Fibroblast of skin of right quadriceps (primary cell): ENCODE measurements at regions not wholly inside any gene's neighbourhood (a gene's known extent, or its start where the extent isn't known, plus 50 kb on each side); places are given as distances from the start of the nearest gene placed in this dataset.
"Not testable (repeated sequence)": the region's sequence is repeated elsewhere in the genome, so short reads cannot be mapped to it uniquely, and the experiment has no call there.

ENCODE experiments used
- DNase-seq: peaks from one replicate; pipeline ENCODE4 v3.0.0-alpha.2; 2013

DNA sequence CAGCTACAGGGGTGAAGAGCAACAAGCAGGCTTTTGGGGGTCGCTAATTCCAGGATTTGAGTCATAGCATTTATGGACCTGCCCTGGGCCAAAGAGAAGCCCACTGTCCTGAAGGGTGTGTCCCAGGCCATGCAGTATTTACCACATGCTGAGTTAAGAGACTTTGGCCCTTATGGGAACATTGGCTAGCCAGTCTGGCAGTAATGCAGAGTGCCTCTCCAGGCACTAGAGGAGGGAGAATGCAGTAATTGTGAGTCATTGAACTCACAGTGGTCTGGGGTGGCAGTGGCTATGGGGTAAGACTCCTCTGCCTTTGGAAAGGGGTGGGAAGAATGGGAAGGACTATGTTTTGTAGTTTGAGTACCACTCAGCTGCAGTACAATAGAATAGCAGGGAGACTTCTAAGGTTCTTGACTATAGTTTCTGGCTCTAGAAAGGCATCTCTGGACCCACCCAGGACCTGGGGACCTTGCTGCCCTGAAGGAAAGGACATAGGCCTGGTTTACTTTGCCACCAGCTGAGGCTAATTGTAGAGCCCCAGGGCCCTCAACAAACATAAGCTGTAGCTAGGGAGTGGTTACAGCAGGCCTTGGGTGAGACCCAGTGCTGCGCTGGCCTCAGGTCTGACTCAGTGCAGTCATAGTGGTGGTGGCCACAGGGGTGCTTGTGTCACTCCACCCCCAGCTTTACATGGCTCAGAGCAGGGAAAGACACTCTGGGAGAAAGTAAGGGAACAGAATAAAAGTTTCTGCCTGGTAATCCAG lies 520.9 kb downstream of the HTR1B start:
- no peak for DNase-seq

DNA sequence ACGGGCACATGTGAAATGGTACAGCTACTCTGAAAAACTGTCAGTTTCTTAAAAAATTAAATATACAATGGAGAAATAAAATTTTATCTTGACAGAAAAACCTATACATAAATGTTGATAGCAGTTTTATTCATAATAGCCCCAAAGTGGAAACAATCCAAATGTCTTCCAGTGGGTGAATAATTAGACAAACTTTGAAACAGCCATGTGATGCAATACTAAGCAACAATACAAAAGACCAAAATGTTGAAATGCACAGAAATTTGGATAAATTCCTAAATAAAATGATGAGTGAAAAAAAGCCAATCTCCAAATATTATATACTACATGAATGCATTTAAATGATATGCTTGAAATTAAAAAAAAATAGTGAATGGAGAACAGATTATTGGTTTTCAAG lies 523.1 kb downstream of the HTR1B start:
- peak; percentile 20 for DNase-seq

DNA sequence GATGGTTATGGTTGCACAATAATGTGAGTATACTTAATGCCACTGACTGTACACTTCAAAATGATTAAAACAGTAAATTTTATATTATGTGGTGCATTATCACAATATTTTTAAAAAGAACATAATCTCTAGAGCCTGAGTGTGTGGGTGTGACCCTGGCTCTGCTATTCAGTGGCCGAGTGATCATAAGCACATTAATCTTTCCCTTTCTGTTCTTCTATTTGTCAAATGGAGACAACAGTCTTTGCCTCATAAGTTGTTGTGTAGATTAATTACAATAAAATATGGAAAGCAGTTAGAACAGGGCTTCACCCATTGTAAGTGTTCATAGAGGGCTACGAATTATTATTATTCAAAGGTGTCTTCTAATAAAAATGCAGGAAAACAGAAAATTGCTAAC lies 548.6 kb downstream of the HTR1B start:
- DNase-seq = no peak

DNA sequence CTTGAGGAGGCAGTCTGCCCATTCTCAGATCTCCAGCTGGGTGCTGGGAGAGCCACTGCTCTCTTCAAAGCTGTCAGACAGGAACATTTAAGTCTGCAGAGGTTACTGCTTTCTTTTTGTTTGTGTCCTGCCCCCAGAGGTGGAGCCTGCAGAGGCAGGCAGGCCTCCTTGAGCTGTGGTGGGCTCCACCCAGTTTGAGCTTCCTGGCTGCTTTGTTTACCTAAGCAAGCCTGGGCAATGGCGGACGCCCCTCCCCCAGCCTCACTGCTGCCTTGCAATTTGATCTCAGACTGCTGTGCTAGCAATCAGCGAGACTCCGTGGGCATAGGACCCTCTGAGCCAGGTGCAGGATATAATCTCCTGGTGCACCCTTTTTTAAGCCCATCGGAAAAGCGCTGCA lies 557.8 kb downstream of the HTR1B start:
- DNase-seq = not testable (repeated sequence)

DNA sequence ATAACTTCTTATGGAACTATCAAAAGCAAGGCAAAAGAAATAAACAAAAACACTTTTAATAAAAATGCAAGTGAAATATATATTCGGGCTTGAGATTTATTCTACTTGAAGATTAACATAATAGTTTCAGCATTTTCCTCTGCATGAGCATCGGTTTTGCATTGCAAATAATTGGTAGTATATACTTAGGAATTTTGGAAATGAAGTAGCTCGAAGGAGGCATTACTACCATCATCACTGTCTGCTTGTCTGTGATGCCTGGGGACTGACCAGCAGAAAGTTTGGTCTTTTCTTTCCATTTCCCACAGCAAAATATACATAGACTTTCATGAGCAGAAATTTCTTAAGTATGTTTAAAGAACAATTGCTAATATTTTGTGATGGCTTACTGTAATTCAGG lies 570.7 kb downstream of the HTR1B start:
- no peak for DNase-seq

DNA sequence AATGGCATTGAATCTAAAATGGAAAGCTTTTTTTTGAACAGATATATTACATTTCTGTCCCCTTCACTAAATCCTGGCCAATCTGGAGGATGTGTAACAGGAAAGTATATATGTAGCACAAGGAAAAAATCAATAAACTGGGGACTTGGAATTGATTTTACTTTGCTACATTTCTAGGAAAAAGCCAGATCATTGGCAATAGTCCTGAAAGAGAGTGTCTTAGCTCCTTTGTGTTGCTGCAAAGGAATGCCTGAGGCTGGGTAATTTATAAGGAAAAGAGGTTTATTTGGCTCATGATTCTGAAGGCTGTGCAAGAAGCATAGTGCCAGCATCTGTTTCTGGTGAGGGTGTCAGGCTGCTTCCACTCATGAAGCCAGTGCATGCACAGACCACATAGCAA lies 574.9 kb downstream of the HTR1B start:
- DNase-seq = no peak

DNA sequence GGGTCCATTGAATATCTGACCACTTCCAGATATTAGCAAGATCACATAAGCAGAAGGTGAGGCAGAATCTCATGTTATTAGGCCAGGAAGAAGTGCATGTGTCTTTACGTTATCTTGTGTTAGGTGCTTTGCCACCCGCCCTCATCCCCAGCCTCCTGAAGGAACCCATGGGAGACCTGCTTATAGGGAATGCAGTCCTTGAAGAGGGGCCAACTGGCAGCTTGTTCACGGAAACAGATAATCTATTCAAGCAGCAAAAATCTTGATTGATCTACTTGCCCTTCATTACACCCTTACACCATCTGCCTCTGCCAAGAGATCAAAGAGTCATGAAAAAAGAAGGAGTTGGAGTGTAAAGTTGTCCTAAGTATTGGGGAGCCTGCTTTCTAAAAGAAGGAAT lies 576.4 kb downstream of the HTR1B start:
- no peak for DNase-seq

DNA sequence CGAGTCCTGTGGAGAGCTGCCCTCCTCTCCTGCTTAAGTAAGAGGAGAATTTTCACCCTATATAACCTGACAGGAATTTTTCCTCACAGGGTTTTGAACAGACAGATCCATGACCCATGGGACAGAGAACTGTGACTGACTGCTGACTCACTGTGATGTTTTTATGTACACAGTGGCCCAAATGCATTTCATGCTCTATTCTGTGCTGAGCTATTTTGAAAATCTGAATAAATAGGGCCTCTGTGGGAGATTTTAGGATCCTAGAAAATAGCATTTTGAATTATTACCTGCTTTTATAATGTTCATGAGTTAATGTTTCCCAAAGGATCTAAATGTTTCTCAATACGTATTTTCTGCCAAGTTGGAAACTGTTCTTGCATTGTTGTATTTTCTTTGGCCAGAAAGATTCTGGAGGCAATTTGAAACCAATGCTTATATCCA lies 577.4 kb downstream of the HTR1B start:
- DNase-seq = peak; percentile 70

DNA sequence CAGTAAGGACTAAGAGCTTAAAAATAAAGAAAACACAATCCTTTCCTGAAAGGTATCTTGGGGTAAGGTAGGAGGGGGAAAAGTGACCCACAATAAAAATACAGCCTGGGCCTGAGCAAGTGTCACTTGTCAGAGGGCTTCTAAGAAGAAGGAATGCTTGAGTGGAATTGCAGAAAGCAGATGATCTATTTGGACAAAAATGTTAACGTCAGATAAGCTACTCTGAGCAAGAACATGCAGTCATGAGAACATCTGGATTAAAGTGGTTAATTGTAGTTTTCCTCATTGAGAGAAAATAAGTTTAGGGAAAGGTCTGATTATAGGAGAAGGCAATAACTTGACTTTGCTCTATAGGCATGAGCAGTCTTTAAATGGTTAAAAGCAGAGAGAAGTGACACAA lies 581.9 kb downstream of the HTR1B start:
- DNase-seq = no peak

DNA sequence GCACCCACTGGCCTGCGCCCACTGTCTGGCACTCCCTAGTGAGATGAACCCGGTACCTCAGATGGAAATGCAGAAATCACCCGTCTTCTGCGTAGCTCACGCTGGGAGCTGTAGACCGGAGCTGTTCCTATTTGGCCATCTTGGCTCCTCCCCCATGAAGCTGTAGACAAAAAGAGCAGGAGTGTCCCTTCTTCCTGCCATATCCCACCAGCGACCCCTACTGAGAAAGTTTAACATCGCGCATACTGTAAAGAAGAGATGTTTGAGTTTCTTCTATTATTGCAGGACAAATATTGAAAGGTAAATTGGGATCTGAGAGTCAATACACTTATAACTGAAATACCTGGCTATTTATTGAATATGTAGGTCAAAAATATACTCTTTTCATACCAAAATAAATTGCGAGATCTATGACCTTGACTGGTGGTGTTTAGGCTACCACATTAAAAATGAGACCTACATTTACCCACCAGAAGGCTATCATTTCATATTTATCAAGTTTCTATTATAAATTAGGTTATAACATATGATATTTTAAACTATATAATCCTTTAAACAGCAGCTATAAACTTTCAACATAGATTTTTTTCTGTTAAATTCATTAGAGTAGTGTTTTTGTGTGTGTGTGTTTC lies 586.3 kb downstream of the HTR1B start:
- DNase-seq = peak; percentile 26

DNA sequence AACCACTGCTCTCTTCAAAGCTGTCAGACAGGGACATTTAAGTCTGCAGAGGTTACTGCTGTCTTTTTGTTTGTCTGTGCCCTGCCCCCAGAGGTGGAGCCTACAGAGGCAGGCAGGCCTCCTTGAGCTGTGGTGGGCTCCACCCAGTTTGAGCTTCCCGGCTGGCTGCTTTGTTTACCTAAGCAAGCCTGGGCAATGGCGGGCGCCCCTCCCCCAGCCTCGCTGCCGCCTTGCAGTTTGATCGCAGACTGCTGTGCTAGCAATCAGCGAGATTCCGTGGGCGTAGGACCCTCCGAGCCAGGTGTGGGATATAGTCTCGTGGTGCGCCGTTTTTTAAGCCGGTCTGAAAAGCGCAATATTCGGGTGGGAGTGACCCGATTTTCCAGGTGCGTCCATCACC lies 586.9 kb downstream of the HTR1B start:
- DNase-seq = not testable (repeated sequence)

DNA sequence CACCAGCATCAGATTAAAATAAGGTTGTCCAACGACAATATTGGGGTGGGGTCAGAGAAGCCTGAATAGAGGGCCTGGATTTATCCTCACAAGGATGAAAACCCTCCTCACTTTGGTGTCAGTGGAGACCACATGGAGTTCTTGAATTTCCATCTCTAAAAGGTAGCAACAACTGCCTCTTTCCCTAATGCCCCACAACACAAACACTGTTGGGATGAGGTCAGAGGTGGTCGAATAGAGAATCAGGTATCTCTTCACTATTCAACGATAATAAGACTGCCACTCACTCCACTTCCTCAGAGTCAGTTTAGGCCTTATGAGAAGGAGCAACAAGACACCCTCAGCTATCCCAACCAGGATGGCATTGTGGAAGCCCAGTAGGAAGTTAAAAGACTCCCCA lies 596.1 kb downstream of the HTR1B start:
- DNase-seq = no peak

DNA sequence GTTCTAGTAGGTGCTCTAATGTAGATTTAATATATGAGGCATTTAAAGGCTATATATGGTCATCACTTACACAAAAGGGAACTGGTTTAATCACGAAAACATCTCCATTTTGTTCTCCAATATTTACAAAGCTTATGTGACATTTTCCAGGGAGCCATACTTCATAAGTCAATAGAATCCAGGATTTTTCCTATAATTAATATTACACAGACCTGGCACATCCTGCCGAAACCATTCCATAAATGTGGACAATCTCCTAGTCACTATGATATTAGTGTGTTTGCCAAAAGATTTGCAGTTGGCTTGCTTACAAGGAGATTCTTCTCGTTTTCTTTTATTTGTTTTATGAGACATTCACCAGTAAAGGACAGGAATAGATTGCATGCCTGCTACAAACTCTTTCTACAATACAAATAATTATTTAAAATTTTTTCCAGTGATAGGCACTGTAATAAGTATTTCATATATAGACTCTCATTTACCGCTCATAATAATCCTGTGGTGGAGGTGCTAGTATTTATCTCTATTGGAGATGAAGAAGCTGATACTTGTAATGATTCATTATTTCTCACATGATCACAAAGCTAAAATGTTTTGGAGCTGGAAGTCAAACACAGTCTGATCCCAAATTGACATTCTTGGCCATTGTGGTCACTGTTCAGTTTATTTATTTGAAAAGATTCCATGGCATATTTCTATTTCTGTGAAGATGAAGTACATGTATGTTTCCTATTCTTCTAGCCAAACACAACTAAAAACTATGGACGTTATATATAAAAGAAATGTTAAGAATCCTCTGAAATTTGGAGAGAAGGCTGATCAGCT lies 597.0 kb downstream of the HTR1B start:
- DNase-seq = no peak

DNA sequence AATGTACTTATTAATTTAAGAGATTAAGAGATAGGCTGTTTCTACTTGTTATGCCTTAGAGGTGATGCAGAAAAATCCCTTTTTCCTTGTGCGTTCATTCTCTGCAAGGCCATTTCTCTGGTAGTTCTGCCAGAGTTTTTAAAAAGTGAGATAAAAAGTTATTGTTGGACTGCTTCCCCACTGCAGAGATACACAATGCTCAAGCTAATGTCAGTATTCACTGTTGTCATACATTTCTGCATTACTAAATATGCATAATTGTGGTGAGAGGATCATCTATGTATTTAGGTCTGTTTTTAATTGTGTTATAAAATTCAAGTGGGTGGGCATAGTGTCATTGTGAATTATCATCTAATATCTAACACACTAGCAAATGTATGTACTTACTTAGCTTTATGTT lies 600.4 kb downstream of the HTR1B start:
- DNase-seq = no peak

DNA sequence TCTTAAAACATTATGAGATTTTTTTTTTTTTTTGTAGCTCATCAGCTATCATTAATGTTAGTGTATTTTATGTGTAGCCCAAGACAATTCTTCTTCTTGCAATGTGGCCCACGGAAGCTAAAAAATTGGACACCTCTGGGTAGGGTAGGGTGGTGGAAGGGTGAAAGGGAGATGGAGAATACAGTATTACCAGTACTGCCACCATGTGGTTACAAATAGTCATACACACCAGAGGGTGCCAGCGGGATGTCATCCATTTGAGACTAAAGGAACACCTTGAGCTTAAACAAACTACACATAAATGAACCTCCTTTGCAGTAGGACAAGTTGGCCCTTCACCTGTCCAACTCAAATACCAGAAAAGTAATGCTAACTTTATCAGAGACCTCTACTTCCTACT lies 601.9 kb downstream of the HTR1B start:
- DNase-seq = no peak

DNA sequence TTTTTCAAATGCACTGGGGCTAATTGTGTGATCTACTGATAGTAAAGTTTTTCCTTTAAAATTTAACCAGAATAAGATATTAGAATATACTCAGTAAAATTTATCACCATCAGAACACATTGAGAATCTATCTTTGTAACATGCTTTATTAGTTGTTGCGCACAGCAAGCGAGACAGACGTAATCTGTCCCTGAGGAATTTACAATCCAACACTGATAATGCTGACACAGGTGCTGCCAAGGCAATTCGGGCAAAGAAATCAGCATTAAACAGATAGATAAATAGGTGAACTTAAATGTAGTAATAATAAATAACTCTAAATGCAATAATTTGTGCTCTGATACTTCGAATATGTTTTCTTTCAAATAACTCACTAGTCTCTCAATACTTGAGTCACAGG lies 607.2 kb downstream of the HTR1B start:
- no peak for DNase-seq

DNA sequence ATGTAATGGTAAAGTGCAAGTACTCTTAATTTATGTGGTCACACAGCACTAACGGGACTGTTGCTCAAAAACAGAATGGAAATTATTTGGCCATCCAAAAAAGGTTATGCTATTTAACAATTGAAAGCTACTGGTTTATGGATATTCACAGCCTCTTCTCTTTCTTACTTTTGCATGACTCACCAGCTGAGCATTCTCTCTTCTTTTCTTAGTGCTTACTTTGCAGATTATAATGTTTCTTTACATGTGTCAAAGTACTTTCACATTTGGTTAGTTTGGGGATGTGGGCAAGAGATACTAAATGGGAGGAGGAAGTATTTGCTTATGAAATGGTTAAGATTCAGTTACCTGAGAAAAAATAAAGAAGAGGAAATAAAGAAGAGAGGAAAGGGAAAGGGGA lies 610.5 kb downstream of the HTR1B start:
- DNase-seq = peak; percentile 28

DNA sequence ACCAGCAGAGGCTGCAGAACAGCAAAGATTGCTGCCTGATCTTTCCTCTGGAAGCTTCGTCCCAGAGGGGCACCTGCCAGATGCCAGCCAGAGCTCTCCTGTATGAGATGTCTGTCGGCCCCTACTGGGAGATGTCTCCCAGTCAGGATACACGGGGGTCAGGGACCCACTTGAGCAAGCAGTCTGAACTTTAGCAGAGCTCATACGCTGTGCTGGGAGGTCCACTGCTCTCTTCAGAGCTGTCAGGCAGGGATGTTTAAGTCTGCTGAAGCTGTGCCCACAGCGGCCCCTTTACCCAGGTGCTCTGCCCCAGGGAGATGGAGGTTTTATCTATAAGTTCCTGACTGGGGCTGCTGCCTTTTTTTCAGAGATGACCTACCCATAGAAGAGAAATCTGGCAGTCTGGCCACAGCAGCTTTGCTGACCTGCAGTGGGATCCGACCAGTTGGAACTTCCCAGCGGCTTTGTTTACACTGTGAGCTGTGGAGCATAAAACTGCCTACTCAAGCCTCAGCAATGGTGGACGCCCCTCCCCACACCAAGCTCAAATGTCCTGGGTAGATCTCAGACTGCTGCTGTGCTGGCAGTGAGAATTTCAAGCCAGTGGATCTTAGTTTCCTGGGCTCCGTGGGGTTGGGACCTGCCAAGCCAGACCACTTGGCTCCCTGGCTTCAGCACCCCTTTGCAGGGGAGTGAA lies 613.9 kb downstream of the HTR1B start:
- not testable (repeated sequence) for DNase-seq

DNA sequence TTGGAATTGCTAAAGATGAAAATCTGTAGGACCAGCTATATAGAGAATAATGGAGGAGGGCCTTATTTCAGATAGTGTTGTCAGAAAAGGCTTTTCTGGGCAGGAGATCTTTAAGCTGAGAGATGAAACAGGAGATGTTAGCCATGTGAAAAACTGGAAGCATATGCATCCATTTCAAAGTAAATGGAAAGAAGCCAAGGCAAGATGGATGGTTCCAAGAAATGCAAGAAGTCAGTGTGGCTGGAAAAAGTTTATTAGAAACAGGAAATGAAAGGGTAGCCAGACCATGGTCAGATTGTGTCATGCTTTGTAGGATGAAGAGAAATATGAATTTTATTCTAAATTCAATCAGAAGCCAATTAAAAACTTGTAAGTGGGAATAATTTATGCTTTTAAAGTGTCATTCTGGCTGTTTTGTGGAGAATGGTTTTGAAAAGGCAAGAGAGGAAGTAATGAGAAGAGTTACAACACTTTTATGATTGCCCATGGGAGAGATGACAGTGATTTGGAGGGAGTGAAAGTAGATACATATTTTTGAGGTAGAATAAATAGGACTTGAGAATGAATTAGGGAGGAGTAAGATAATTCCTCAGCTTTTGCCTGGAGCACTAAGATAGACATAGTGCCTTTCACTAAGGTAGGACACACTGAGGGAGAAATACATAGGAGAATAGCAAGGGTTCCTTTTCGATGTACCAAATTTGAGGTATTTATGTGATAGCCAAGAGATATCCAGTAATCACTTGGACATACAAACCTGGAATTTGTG lies 620.1 kb downstream of the HTR1B start:
- DNase-seq = peak; percentile 15

DNA sequence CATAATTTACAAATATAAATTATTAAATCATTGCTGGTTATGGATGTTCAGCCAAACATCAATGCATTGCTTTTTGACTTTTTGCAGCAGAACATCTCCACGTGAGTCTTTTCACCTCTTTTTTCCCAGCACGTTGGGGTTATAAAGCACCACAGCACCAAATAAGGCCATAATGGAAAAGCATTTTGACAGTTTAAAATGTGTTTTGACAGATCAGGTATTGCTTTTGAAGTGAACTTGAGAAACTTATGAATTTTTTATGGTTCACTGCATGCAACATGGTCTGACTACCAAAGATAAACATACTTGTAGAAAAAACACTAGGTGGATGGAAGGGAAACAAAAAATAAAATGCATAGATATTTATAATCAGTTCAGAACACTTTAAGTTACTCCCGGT lies 622.4 kb downstream of the HTR1B start:
- no peak for DNase-seq

DNA sequence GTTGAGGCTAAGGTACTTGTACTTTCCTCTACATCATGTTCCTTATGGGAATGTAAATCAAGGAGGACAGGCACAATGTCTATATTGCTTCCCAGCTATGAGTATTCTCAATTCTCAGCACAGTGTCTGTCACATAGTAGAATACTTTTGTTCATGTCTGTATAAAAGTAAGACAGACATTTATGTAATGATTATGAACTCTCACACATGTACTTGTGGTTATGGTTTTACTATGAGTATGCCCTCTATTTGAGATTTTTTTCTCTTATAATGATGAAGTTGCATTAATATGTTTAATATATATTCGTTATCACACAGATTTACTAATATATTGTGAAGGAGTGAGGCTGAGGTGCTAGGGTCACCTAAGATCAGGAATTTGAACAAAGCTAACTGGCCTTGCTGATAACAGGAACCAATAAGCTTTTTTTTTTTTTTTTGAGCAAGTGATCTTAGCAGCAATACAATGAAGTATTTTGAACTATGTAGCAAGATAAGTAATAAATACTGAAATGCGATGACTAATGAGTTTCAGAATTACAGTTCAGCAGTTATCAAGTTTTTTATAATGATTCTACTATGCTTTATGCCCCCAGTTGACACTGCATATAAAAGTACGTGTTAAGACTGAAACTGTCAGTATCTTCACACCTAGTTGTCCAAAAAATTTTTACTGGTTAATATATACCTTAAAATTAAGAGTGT lies 623.1 kb downstream of the HTR1B start:
- no peak for DNase-seq

DNA sequence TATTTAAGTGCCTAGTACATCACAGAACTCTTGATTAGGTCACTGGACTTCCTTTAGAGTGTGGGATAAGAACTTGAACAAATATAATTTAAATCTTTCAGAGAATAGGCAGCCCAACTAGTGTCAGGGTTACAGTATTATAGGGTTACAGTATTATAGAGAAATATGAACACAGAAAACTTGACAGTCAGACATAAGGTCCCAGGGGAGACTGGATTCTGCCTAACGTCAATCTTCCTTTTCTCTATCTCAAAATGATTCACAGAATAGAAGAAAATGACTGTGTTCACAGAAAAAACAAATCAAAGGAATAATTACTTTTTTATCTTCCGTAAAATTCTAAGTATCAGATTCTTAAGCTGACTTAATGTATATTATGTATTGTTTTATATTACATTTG lies 623.8 kb downstream of the HTR1B start:
- DNase-seq = no peak
